ENCODE measurements at regions not wholly inside any gene's neighbourhood (a gene's known extent, or its start where the extent isn't known, plus 50 kb on each side); places are given as distances from the start of the nearest gene placed in this dataset.
"Not testable (repeated sequence)": the region's sequence is repeated elsewhere in the genome, so short reads cannot be mapped to it uniquely, and the experiment has no call there.

DNA sequence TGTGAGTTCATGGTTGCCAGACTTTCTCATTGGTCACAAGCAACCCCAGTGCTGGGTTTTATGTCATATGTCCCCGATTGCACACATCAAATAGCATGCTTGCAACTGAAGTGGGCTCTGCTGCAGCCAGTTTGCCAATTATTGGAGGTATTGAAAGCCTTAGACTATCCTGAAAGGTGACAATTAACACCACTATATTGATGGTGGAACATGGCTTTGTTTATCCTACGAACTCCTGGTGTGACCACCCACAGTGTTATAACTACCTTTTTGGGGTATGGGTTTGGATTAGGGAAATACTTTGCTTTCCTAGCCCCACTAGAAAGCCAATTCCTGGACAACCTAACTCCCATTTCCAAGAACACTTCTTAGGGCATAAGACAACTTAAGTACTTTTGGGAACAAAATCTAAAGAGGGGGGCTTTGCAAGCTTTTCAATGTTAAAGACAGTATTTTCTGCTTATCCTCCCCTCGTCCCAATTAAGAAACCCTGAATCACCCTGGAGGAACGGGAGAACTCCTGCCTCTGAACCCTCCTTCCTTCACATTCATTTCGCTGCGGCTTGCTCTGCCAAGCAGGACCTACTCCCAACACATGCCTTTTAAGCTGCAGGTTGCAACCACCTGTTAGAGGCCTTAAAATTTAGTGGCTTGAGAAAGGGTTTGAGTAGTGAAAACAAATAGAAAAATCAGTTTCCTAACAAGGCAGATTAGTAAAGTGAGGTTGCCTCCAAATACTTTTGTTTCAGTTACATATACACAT is 80.3 kb upstream of the RBM19 start:
- Mint-ChIP-seq H3K27ac (no peak overlapping the region), H3K4me3 (no peak overlapping the region), H3K36me3 (ENCODE audit: low read depth) (no peaks in the 10 kb centered on the region), H3K27me3 (peaks cover 20% of the 10 kb centered on the region), H3K4me1 (no peaks in the 10 kb centered on the region)
- no peaks in the 10 kb centered on the region for H3K9me3 ChIP-seq (ENCODE audit: control insufficient read depth, low read length, poor library complexity, severe bottlenecking)
- no peak for DNase-seq
- ATAC-seq = no peak

DNA sequence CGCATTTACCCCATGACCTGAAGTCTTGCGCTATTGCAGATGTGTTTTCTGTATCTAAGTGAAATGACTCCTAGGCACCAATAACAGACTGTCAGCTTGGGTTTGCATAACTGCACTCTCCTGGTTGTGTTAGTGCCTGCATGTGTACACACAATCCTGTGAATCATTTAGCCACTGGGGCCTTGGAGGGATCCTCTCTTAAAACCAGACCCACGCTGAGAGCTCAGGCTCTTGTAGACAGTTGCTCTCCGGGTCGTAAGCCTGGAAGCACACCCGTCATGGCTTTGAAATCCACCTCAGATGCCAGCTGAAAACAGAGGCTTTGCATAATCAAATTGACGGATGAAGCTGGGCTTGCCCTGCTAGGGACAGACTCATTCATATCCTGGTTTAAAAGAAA is 79.2 kb upstream of the RBM19 start:
- ATAC-seq (no peak), DNase-seq (no peak)
- Mint-ChIP-seq H3K4me1 (no peaks in the 10 kb centered on the region), H3K4me3 (no peak overlapping the region), H3K27me3 (peaks cover 20% of the 10 kb centered on the region), H3K27ac (no peak overlapping the region), H3K36me3 (ENCODE audit: low read depth) (no peaks in the 10 kb centered on the region)
- H3K9me3 ChIP-seq (ENCODE audit: control insufficient read depth, low read length, poor library complexity, severe bottlenecking) = no peaks in the 10 kb centered on the region

DNA sequence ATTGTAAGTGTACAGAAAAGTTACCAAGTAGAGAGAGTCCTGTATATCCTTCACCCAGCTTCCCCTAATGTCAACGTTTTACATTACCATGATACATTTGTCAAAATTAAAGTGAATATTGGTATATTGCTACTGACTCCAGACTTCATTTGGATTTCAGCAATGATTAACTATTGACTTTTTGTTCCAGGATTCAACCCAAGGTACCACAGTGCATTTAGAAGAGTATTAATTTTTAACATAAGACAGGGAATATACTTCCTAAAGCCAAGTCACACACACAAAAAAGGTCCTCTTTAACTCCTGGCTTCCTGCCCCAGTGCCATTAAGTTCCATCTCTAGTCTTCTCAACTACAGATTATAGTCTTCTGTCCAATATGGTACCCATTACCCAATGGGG is 75.5 kb upstream of the RBM19 start:
- H3K4me1 Mint-ChIP-seq = no peaks in the 10 kb centered on the region
- ATAC-seq (no peak), DNase-seq (no peak)
- H3K27ac Mint-ChIP-seq = no peak overlapping the region
- no peak overlapping the region for H3K4me3 Mint-ChIP-seq
- H3K9me3 ChIP-seq (ENCODE audit: control insufficient read depth, low read length, poor library complexity, severe bottlenecking) = no peaks in the 10 kb centered on the region
- H3K36me3 Mint-ChIP-seq (ENCODE audit: low read depth) = no peaks in the 10 kb centered on the region
- H3K27me3 Mint-ChIP-seq = peaks cover 38% of the 10 kb centered on the region

DNA sequence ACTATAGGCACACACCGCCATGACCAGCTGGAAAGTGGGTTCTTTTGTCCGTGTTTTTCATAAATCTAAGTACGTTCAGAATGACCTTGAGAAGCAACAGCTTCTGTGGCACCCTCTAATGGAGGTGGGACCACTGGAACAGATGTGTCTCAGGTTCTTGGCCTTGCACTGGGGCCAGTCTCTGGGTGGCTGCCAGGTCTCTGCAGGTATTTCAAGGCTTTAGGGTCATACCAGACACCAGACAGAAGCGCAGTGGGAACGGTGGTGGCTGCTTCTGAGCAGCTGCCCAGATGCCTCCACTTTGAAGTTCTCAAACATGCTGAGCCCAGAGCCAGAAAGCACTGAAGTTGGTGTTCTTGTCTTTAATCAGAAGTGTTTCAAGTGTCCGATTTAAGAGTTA is 75.0 kb upstream of the RBM19 start:
- Mint-ChIP-seq H3K27ac (no peak overlapping the region), H3K4me1 (no peaks in the 10 kb centered on the region), H3K36me3 (ENCODE audit: low read depth) (no peaks in the 10 kb centered on the region), H3K4me3 (no peak overlapping the region), H3K27me3 (peaks cover 42% of the 10 kb centered on the region)
- ATAC-seq (no peak), DNase-seq (no peak)
- no peaks in the 10 kb centered on the region for H3K9me3 ChIP-seq (ENCODE audit: control insufficient read depth, low read length, poor library complexity, severe bottlenecking)

DNA sequence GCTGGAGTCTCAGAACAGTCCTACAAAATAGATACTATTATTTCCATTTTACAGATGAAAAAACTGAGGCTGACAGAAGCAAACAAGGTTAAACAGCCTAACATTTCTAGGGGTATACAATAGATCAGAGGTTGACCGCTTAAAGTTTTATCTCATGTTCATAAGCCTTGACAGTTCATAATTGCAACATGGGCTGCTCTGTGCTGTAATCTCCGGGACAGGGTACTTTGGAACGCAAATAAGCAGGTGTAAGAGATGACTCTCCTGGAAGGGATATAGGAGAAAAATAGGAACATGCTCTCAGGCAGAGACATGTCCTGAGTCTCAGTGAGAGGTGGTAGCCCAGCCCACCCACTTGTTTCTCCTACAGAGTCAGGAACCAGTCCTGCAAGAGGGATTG is 72.8 kb upstream of the RBM19 start:
- H3K36me3 Mint-ChIP-seq (ENCODE audit: low read depth) = no peaks in the 10 kb centered on the region
- no peak overlapping the region for H3K4me3 Mint-ChIP-seq
- peaks cover 38% of the 10 kb centered on the region for H3K27me3 Mint-ChIP-seq
- DNase-seq (no peak), ATAC-seq (no peak)
- H3K9me3 ChIP-seq (ENCODE audit: control insufficient read depth, low read length, poor library complexity, severe bottlenecking) = no peaks in the 10 kb centered on the region
- H3K4me1 Mint-ChIP-seq = no peaks in the 10 kb centered on the region
- H3K27ac Mint-ChIP-seq = no peak overlapping the region

DNA sequence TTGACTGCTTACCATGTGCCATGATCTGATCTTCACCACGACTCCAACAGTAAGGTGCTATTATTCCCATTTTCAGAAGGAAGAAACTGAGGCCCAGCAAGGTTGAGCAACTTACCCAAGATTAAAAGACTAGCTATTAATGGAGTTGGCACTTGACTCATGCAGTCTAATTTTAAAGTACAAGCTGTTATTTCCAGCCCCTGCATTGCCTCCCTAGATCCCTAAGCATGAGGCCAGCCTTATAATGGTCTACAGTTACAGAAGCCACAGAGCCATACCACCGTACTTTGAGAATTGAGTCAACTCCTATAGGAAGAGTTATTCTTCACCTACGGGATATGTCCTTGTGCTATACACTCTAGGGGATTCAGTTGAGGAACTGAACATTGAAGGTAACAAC is 66.7 kb upstream of the RBM19 start:
- H3K4me3 Mint-ChIP-seq = no peak overlapping the region
- H3K27me3 Mint-ChIP-seq = peaks cover 19% of the 10 kb centered on the region
- ATAC-seq = no peak
- no peaks in the 10 kb centered on the region for H3K4me1 Mint-ChIP-seq
- H3K9me3 ChIP-seq (ENCODE audit: control insufficient read depth, low read length, poor library complexity, severe bottlenecking) = no peaks in the 10 kb centered on the region
- no peak for DNase-seq
- H3K27ac Mint-ChIP-seq = no peak overlapping the region
- no peaks in the 10 kb centered on the region for H3K36me3 Mint-ChIP-seq (ENCODE audit: low read depth)

DNA sequence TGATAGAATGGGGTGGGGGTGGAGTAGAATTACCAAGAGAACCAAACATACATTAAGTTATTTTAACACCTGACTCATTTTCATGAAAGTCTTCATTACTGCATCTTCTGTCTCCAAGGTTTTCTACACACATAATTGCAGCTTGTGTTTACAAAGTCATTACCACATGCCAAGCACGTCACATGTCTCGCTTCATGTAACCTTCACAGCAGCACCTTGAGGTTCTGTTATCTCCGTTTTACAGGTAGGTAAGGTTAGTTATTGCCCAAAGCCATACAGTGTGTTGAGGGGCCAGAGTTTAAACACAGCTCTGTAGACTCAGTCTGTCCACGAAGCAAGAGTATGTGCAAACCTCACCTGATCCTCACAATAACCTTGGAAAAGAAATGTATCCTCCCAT is 64.3 kb upstream of the RBM19 start:
- Mint-ChIP-seq H3K27ac (no peak overlapping the region), H3K4me1 (no peaks in the 10 kb centered on the region), H3K4me3 (no peak overlapping the region), H3K27me3 (peaks cover 16% of the 10 kb centered on the region), H3K36me3 (ENCODE audit: low read depth) (no peaks in the 10 kb centered on the region)
- H3K9me3 ChIP-seq (ENCODE audit: control insufficient read depth, low read length, poor library complexity, severe bottlenecking) = no peaks in the 10 kb centered on the region
- DNase-seq (no peak), ATAC-seq (no peak)

DNA sequence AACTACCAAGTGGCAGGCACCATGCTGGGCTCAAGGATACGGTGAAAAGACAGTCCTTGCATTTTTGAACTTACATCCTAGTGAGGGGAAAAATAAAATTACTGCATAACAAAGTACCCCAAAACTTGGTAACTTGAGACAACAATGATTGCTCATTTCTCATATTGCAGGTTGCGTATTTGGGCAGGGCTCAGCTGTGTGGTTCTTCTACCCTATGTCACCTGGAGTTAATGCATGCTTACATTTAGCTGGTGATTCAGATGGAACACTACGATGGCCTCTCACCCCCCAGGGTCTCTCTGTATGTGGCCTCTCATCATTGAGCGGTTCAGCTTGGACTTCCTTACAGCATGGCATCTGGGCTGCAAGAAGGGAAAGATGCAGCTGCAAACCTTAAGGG is 60.7 kb upstream of the RBM19 start:
- H3K4me3 Mint-ChIP-seq = no peak overlapping the region
- no peaks in the 10 kb centered on the region for H3K36me3 Mint-ChIP-seq (ENCODE audit: low read depth)
- H3K9me3 ChIP-seq (ENCODE audit: control insufficient read depth, low read length, poor library complexity, severe bottlenecking) = no peaks in the 10 kb centered on the region
- H3K27me3 Mint-ChIP-seq = peaks cover 39% of the 10 kb centered on the region
- ATAC-seq (no peak), DNase-seq (no peak)
- no peaks in the 10 kb centered on the region for H3K4me1 Mint-ChIP-seq
- H3K27ac Mint-ChIP-seq = no peak overlapping the region

DNA sequence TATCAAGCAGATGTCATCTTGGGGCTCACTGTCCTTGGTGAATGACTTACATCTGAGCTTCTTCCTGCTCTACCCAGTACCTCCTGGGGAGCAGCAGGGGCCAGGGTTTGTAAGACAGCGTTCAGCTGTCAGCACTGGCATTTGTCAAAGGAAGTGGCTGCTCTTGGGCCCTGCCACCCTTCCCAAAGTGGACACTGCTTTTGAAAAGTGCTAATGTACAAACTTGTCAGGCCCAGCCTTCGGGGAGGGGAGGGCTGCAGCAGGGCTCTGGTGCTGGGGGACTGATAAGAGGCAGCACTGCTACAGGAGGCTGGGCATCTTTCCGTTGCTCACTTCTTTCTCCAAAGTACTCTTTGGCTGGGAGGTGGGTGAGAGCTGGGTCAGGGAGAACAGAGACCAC is 59.8 kb upstream of the RBM19 start:
- Mint-ChIP-seq H3K27ac (no peak overlapping the region), H3K4me3 (no peak overlapping the region), H3K36me3 (ENCODE audit: low read depth) (no peaks in the 10 kb centered on the region), H3K27me3 (peaks cover 41% of the 10 kb centered on the region), H3K4me1 (no peaks in the 10 kb centered on the region)
- H3K9me3 ChIP-seq (ENCODE audit: control insufficient read depth, low read length, poor library complexity, severe bottlenecking) = no peaks in the 10 kb centered on the region
- ATAC-seq (no peak), DNase-seq (no peak)

DNA sequence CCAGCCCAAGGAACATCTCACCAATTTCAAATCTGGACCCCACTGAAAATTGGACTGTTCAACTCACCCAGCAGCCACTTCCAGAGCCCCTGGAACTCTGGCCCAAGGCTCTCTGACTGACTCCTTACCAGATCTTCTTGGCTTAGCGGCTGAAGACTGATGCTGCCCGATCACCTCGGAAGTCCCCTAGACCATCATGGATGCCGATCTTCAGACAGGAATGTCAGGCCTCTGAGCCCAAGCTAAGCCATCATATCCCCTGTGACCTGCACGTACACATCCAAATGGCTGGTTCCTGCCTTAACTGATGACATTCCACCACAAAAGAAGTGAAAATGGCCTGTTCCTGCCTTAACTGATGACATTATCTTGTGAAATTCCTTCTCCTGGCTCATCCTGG is 56.0 kb upstream of the RBM19 start:
- H3K27me3 Mint-ChIP-seq = peaks cover 67% of the 10 kb centered on the region
- ATAC-seq; H3K9me3 ChIP-seq (ENCODE audit: control insufficient read depth, low read length, poor library complexity, severe bottlenecking); H3K4me1 Mint-ChIP-seq; H3K36me3 Mint-ChIP-seq (ENCODE audit: low read depth); DNase-seq; H3K4me3 Mint-ChIP-seq; H3K27ac Mint-ChIP-seq: not testable (repeated sequence)

DNA sequence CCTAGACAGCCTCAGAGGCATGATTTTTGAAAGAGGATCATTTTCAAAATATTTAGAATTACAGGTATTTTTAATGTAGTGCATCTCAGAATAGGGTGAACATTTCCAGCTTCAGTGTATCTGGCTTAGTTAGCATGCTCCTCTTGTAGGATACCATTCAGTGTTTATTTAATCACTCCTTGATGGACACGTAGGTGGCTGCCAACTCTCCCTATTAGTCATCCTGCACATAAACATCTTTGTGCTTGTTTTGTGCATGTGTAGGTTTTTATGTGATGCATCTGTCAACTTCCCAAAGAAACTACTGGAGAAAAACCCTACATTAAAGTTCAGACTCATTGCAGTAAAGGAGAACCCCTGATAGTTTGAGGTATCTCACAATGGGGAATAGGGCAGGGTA is 52.5 kb upstream of the RBM19 start:
- no peaks in the 10 kb centered on the region for H3K36me3 Mint-ChIP-seq (ENCODE audit: low read depth)
- DNase-seq (no peak), ATAC-seq (no peak)
- H3K27me3 Mint-ChIP-seq = peaks cover 52% of the 10 kb centered on the region
- no peak overlapping the region for H3K27ac Mint-ChIP-seq
- H3K4me3 Mint-ChIP-seq = no peak overlapping the region
- H3K9me3 ChIP-seq (ENCODE audit: control insufficient read depth, low read length, poor library complexity, severe bottlenecking) = no peaks in the 10 kb centered on the region
- H3K4me1 Mint-ChIP-seq = no peaks in the 10 kb centered on the region
